SK-N-SH (cell line): ENCODE measurements at regions not wholly inside any gene's neighbourhood (a gene's known extent, or its start where the extent isn't known, plus 50 kb on each side); places are given as distances from the start of the nearest gene placed in this dataset.

Experiments
- CTCF ChIA-PET: fragments of 300-600, 350-600 bp; formaldehyde crosslinking; extraction: SDS; loops from one replicate; lab custom pipeline; 2021; lab: Yijun Ruan, JAX
- POLR2A ChIA-PET: fragments of 350-600 bp; sonication (Branson Sonifier 250); formaldehyde crosslinking; extraction: SDS; loops from one replicate; lab custom pipeline; 2020; ENCODE audit warnings: antibody characterized with exemption, inconsistent platforms; lab: Yijun Ruan, JAX
- DNase-seq: peaks from one replicate; pipeline ENCODE4 v3.0.0; 2012
- H2AFZ ChIP-seq: fragments of 200-600 bp; sonication (generic); 2 replicates; pipeline ENCODE4 v1.8.1; 2016; ENCODE audit warnings: antibody characterized with exemption, mild to moderate bottlenecking, low read depth
- H3F3A ChIP-seq: fragments of 200-600 bp; sonication (generic); replicated peaks from 2 replicates; pipeline ENCODE3; 2016; ENCODE audit warnings: antibody characterized with exemption, mild to moderate bottlenecking; ENCODE audit not compliant: insufficient read depth
- H3K27ac ChIP-seq, 2 experiments: fragments of 200-500 bp in 1 of 2; fragments of 200-600 bp in 1 of 2; sonication (Bioruptor generic) in 1 of 2; sonication (generic), shearing (Covaris generic) in 1 of 2; 2 replicates each; pipeline versions ENCODE4 v1.5.1 to v1.6.1; 2014 to 2016; ENCODE audit warnings: low read depth in 2 of 2, inconsistent platforms in 1 of 2, low read length in 1 of 2, mild to moderate bottlenecking in 1 of 2, mixed read lengths in 1 of 2
- H3K27me3 ChIP-seq: fragments of 200-600 bp; sonication (generic), shearing (Covaris generic); 2 replicates; pipeline ENCODE4 v1.6.1; 2016; ENCODE audit warnings: mixed run types; ENCODE audit not compliant: insufficient read depth
- H3K36me3 ChIP-seq, 2 experiments: fragments of 200-500 bp in 1 of 2; fragments of 200-600 bp in 1 of 2; sonication (Bioruptor generic) in 1 of 2; sonication (generic) in 1 of 2; replicated peaks in 1 of 2; 2 replicates each; pipeline versions ENCODE3 to v1.5.1; 2014 to 2016; ENCODE audit warnings: low read length in 1 of 2, mild to moderate bottlenecking in 1 of 2; ENCODE audit not compliant: insufficient read depth in 2 of 2, control insufficient read depth in 1 of 2
- H3K4me1 ChIP-seq, 2 experiments: fragments of 200-500 bp in 1 of 2; fragments of 200-600 bp in 1 of 2; sonication (Bioruptor generic) in 1 of 2; sonication (generic), shearing (Covaris generic) in 1 of 2; 2 replicates each; pipeline versions ENCODE4 v1.5.1 to v1.6.1; 2014 to 2016; ENCODE audit warnings: low read depth in 1 of 2, low read length in 1 of 2, mixed run types in 1 of 2; ENCODE audit not compliant: insufficient read depth in 2 of 2, control insufficient read depth in 1 of 2
- H3K4me2 ChIP-seq: fragments of 200-600 bp; sonication (generic), shearing (Covaris generic); 2 replicates; pipeline ENCODE4 v1.6.1; 2017; ENCODE audit warnings: mixed run types
- H3K4me3 ChIP-seq, 2 experiments: fragments of 200-500 bp in 1 of 2; fragments of 200-600 bp in 1 of 2; sonication (Bioruptor generic) in 1 of 2; sonication (generic), shearing (Covaris generic) in 1 of 2; 2 replicates each; pipeline versions ENCODE4 v1.5.1 to v1.8.1; 2014 to 2016; ENCODE audit warnings: low read depth in 2 of 2, inconsistent platforms in 1 of 2, low read length in 1 of 2, mild to moderate bottlenecking in 1 of 2, mixed read lengths in 1 of 2, moderate library complexity in 1 of 2
- H3K79me2 ChIP-seq: fragments of 200-600 bp; sonication (generic); 2 replicates; pipeline ENCODE4 v1.8.1; 2017; ENCODE audit warnings: mild to moderate bottlenecking; ENCODE audit not compliant: insufficient read depth
- H3K9ac ChIP-seq: fragments of 200-600 bp; sonication (generic); 2 replicates; pipeline ENCODE4 v1.6.1; 2017; ENCODE audit warnings: mixed run types
- H3K9me2 ChIP-seq: fragments of 200-600 bp; sonication (generic); 2 replicates; pipeline ENCODE4 v1.6.1; 2017; ENCODE audit warnings: mixed run types
- H3K9me3 ChIP-seq: fragments of 200-600 bp; sonication (generic); 2 replicates; pipeline ENCODE4 v1.6.1; 2017; ENCODE audit warnings: mixed run types, mild to moderate bottlenecking, moderate library complexity
- H4K20me1 ChIP-seq: fragments of 200-600 bp; sonication (generic); 2 replicates; pipeline ENCODE4 v1.6.1; 2017; ENCODE audit warnings: mild to moderate bottlenecking, mixed run types; ENCODE audit not compliant: insufficient read depth
- CHD2 ChIP-seq: fragments of 150-350 bp; IDR thresholded peaks from 2 replicates; pipeline ENCODE4 v1.6.1; 2018; ENCODE audit warnings: low read length; ENCODE audit not compliant: partially characterized antibody
- ELF1 ChIP-seq: IDR thresholded peaks from 2 replicates; pipeline ENCODE4 v1.4.0; 2012
- FOSL2 ChIP-seq: IDR thresholded peaks from 2 replicates; pipeline ENCODE4 v1.4.0; 2012; ENCODE audit warnings: low read depth, mild to moderate bottlenecking, moderate library complexity, borderline replicate concordance
- FOXJ3 ChIP-seq: sonication (generic); formaldehyde crosslinking; IDR thresholded peaks from 2 replicates; pipeline ENCODE4 v1.5.1; 2020; ENCODE audit warnings: mild to moderate bottlenecking, missing genetic modification reagents
- FOXM1 ChIP-seq: IDR thresholded peaks from 2 replicates; pipeline ENCODE4 v1.4.0; 2012; ENCODE audit warnings: low read depth, mild to moderate bottlenecking
- IRF3 ChIP-seq: fragments of 150-350 bp; IDR thresholded peaks from 2 replicates; pipeline ENCODE4 v1.6.1; 2016; ENCODE audit warnings: mild to moderate bottlenecking, low read depth, low read length
- PBX3 ChIP-seq: IDR thresholded peaks from 2 replicates; pipeline ENCODE4; 2012
- RAD21 ChIP-seq: IDR thresholded peaks from 2 replicates; pipeline ENCODE4 v1.6.1; 2012; ENCODE audit warnings: mild to moderate bottlenecking, low read length
- RCOR1 ChIP-seq: fragments of 150-350 bp; IDR thresholded peaks from 2 replicates; pipeline ENCODE4 v1.6.1; 2017; ENCODE audit warnings: antibody characterized with exemption, low read length
- REST ChIP-seq: IDR thresholded peaks from 2 replicates; pipeline ENCODE4 v1.6.1; 2012; ENCODE audit warnings: mild to moderate bottlenecking, low read depth, low read length, moderate library complexity
- RFX5 ChIP-seq: IDR thresholded peaks from 2 replicates; pipeline ENCODE4 v1.6.1; 2012; ENCODE audit warnings: mild to moderate bottlenecking, improper control_type of control experiment, low read length
- RXRA ChIP-seq: IDR thresholded peaks from 2 replicates; pipeline ENCODE4 v1.4.0; 2012; ENCODE audit warnings: low read depth, mild to moderate bottlenecking, borderline replicate concordance
- SIN3A ChIP-seq: IDR thresholded peaks from 2 replicates; pipeline ENCODE4 v1.6.1; 2012; ENCODE audit warnings: low read depth, mild to moderate bottlenecking, low read length, moderate library complexity, borderline replicate concordance
- TCF12 ChIP-seq: IDR thresholded peaks from 2 replicates; pipeline ENCODE4 v1.4.0; 2012
- USF1 ChIP-seq: IDR thresholded peaks from 2 replicates; pipeline ENCODE4 v1.4.0; 2012; ENCODE audit warnings: low read depth, borderline replicate concordance
- YY1 ChIP-seq: IDR thresholded peaks from 2 replicates; pipeline ENCODE4 v1.4.0; 2012; ENCODE audit warnings: low read depth, mild to moderate bottlenecking
- ZBTB33 ChIP-seq: IDR thresholded peaks from 2 replicates; pipeline ENCODE4 v1.4.0; 2012; ENCODE audit warnings: low read depth, borderline replicate concordance
- WGBS: methylation state at CpG from one replicate; pipeline ENCODE4 v1.1.6; 2017; ENCODE audit warnings: low lambda C conversion rate; 5-methylcytosine and 5-hydroxymethylcytosine counted together
- TF ChIP-seq, protein P1 (sequence below): IDR thresholded peaks from 2 replicates; pipeline ENCODE4 v1.4.0; 2012; ENCODE audit warnings: low read depth

- H4K20me1 ChIP-seq: no peaks in the 10 kb centered on the region
- no peak overlapping the region for H2AFZ ChIP-seq
- no peak for TF ChIP-seq FOXJ3 (CRISPR knock-in tag)
- TF ChIP-seq USF1: no peak
- TF ChIP-seq YY1: no peak
- TF ChIP-seq FOSL2: no peak
- TF ChIP-seq RAD21: no peak
- no peak for TF ChIP-seq IRF3
- TF ChIP-seq ZBTB33: no peak
- TF ChIP-seq RXRA: no peak
- no peak for TF ChIP-seq RFX5
- TF ChIP-seq REST: no peak
- no peak for TF ChIP-seq PBX3
- no peak for TF ChIP-seq RCOR1
- no peak for TF ChIP-seq ELF1
- TF ChIP-seq SIN3A: no peak
- TF ChIP-seq TCF12: no peak
- no peak for TF ChIP-seq FOXM1
- TF ChIP-seq CHD2: no peak
- TF ChIP-seq, protein P1, sequence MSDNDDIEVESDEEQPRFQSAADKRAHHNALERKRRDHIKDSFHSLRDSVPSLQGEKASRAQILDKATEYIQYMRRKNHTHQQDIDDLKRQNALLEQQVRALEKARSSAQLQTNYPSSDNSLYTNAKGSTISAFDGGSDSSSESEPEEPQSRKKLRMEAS: no peak
- no peak overlapping the region for H3K9ac ChIP-seq
- CTCF ChIA-PET: interaction anchor here (1.9 kb wide), 1 partner anchor 13 kb away, joined by 4 read pairs; no protein-coding TSS in a partner anchor
- no peak for DNase-seq
- no peak overlapping the region for H3K27ac ChIP-seq
- H3K27me3 ChIP-seq: no peaks in the 10 kb centered on the region
- no peaks in the 10 kb centered on the region for H3F3A ChIP-seq
- H3K9me3 ChIP-seq: no peaks in the 10 kb centered on the region
- no peak overlapping the region for H3K4me2 ChIP-seq
- WGBS: 88% methylated on average over 8 of the region's 8 CpGs
- no peaks in the 10 kb centered on the region for H3K36me3 ChIP-seq
- H3K4me1 ChIP-seq: no peaks in the 10 kb centered on the region
- H3K79me2 ChIP-seq: no peaks in the 10 kb centered on the region
- no peak overlapping the region for H3K4me3 ChIP-seq
- H3K9me2 ChIP-seq: no peaks in the 10 kb centered on the region
- POLR2A ChIA-PET: no interaction called here
Measured at GRCh38 chr2:144607099-144607498, 87.2 kb upstream of the ZEB2 start.
